VCaP (cell line): ENCODE measurements at regions not wholly inside any gene's neighbourhood (a gene's known extent, or its start where the extent isn't known, plus 50 kb on each side); places are given as distances from the start of the nearest gene placed in this dataset.

Experiments
- H3K27ac ChIP-seq: fragments of 450-650 bp; 2 replicates; pipeline ENCODE4 v1.5.1; 2017
- CTCF ChIP-seq: fragments of 450-650 bp; conservative IDR thresholded peaks from 2 replicates; pipeline ENCODE4 v1.5.1; 2017; ENCODE audit warnings: mild to moderate bottlenecking, moderate library complexity

- H3K27ac ChIP-seq, result no peak overlapping the region
Observed at GRCh38 chr3:18238332-18238731, 186.8 kb downstream of the SATB1 start.

GRCh38 chr3:18237251-18238005 lies 187.7 kb downstream of the SATB1 start:
- no peak for TF ChIP-seq CTCF
- no peak overlapping the region for H3K27ac ChIP-seq

More at GRCh38 chr3:18238332-18238731, 186.8 kb downstream of the SATB1 start:
- no peak for TF ChIP-seq CTCF

- no peak for TF ChIP-seq CTCF
- no peak overlapping the region for H3K27ac ChIP-seq
Observed at GRCh38 chr3:18236726-18237125, 188.4 kb downstream of the SATB1 start.

- no peak for TF ChIP-seq CTCF
- H3K27ac ChIP-seq, result no peak overlapping the region
Observed at GRCh38 chr3:18234717-18235335, 190.3 kb downstream of the SATB1 start.

- no peak for TF ChIP-seq CTCF
Observed at GRCh38 chr3:18233987-18234716, 191.0 kb downstream of the SATB1 start.

GRCh38 chr3:18232317-18232716 lies 192.8 kb downstream of the SATB1 start:
- TF ChIP-seq CTCF, result no peak
- no peak overlapping the region for H3K27ac ChIP-seq

More at GRCh38 chr3:18233987-18234716, 191.0 kb downstream of the SATB1 start:
- no peak overlapping the region for H3K27ac ChIP-seq

- TF ChIP-seq CTCF, result no peak
- H3K27ac ChIP-seq, result no peak overlapping the region
Observed at GRCh38 chr3:18228060-18228459, 197.1 kb downstream of the SATB1 start.
